WTC11 (cell line): ENCODE measurements at regions not wholly inside any gene's neighbourhood (a gene's known extent, or its start where the extent isn't known, plus 50 kb on each side); places are given as distances from the start of the nearest gene placed in this dataset.

ENCODE experiments used
- ATAC-seq: fragments of 200-7000 bp; cut with Tn5 transposase; 2 replicates; pipeline ENCODE4 v1.10.0; 2021; ENCODE audit warnings: mild to moderate bottlenecking, moderate library complexity
- CTCF ChIA-PET: fragments of 300-600 bp; sonication (Branson Sonifier 250); formaldehyde crosslinking; loops from one replicate; lab custom pipeline; 2021; ENCODE audit warnings: antibody characterized with exemption; lab: Charles Lee
- POLR2A ChIA-PET: fragments of 350-600 bp; sonication (Branson Sonifier 250); formaldehyde crosslinking; loops from one replicate; lab custom pipeline; 2021; ENCODE audit warnings: antibody characterized with exemption; lab: Charles Lee
- DNase-seq: peaks from one replicate; pipeline ENCODE4 v3.0.0; 2021; ENCODE audit warnings: low spot score
- H3K27ac Mint-ChIP-seq: 2 replicates; pipeline ENCODE4 v1.8.0; 2021; ENCODE audit warnings: mixed read lengths
- H3K27me3 Mint-ChIP-seq: 2 replicates; pipeline ENCODE4 v1.8.0; 2021; ENCODE audit warnings: low read depth, mild to moderate bottlenecking, moderate library complexity, mixed read lengths
- H3K36me3 Mint-ChIP-seq: 2 replicates; pipeline ENCODE4 v1.8.0; 2021; ENCODE audit warnings: mixed read lengths
- H3K4me1 Mint-ChIP-seq: 2 replicates; pipeline ENCODE4 v1.8.0; 2022; ENCODE audit warnings: mixed read lengths
- H3K4me3 Mint-ChIP-seq: 2 replicates; pipeline ENCODE4 v1.8.0; 2021; ENCODE audit warnings: mild to moderate bottlenecking, moderate library complexity, mixed read lengths
- H3K9me3 Mint-ChIP-seq: 2 replicates; pipeline ENCODE4 v1.8.0; 2021; ENCODE audit warnings: mixed read lengths
- ATF6 ChIP-seq: sonication (generic); formaldehyde crosslinking; IDR thresholded peaks from 2 replicates; pipeline ENCODE4 v1.8.1; 2023; ENCODE audit warnings: mild to moderate bottlenecking, missing genetic modification reagents
- CBFB ChIP-seq: sonication (generic); formaldehyde crosslinking; IDR thresholded peaks from 2 replicates; pipeline ENCODE4 v1.8.1; 2022; ENCODE audit warnings: mild to moderate bottlenecking, low read depth, missing genetic modification reagents
- CDX4 ChIP-seq: fragments of 250-450 bp; sonication (Bioruptor Pico); IDR thresholded peaks from 2 replicates; pipeline ENCODE4 v1.9.0; 2021; ENCODE audit warnings: moderate library complexity, mild to moderate bottlenecking, inconsistent platforms, borderline replicate concordance
- E2F5 ChIP-seq: sonication (generic); formaldehyde crosslinking; IDR thresholded peaks from 2 replicates; pipeline ENCODE4 v1.8.1; 2022; ENCODE audit warnings: mild to moderate bottlenecking, moderate library complexity, missing genetic modification reagents
- ESRRA ChIP-seq: sonication (generic); formaldehyde crosslinking; IDR thresholded peaks from 2 replicates; pipeline ENCODE4 v1.8.1; 2022; ENCODE audit warnings: mild to moderate bottlenecking, missing genetic modification reagents, borderline replicate concordance
- GABPB1 ChIP-seq: sonication (generic); formaldehyde crosslinking; IDR thresholded peaks from 2 replicates; pipeline ENCODE4 v1.8.1; 2023; ENCODE audit warnings: mild to moderate bottlenecking, missing genetic modification reagents
- JUN ChIP-seq: sonication (generic); formaldehyde crosslinking; IDR thresholded peaks from 2 replicates; pipeline ENCODE4 v1.8.0; 2023; ENCODE audit warnings: mild to moderate bottlenecking, missing genetic modification reagents
- KAT7 ChIP-seq: sonication (generic); formaldehyde crosslinking; IDR thresholded peaks from 2 replicates; pipeline ENCODE4 v1.8.1; 2023; ENCODE audit warnings: missing genetic modification reagents, mild to moderate bottlenecking, borderline replicate concordance
- NFE2L1 ChIP-seq: sonication (generic); formaldehyde crosslinking; IDR thresholded peaks from 2 replicates; pipeline ENCODE4 v1.8.1; 2023; ENCODE audit warnings: missing genetic modification reagents
- SMAD4 ChIP-seq: sonication (generic); formaldehyde crosslinking; IDR thresholded peaks from 2 replicates; pipeline ENCODE4 v1.8.0; 2022; ENCODE audit warnings: mild to moderate bottlenecking, missing genetic modification reagents
- TCF7 ChIP-seq: sonication (generic); formaldehyde crosslinking; IDR thresholded peaks from 2 replicates; pipeline ENCODE4 v1.8.0; 2022; ENCODE audit warnings: mild to moderate bottlenecking, low read depth, missing genetic modification reagents, moderate library complexity
- TP53 ChIP-seq: sonication (generic); formaldehyde crosslinking; IDR thresholded peaks from 2 replicates; pipeline ENCODE4 v1.8.1; 2023; ENCODE audit warnings: mild to moderate bottlenecking, missing genetic modification reagents
- ZBTB21 ChIP-seq: sonication (generic); formaldehyde crosslinking; IDR thresholded peaks from 2 replicates; pipeline ENCODE4 v1.8.1; 2023; ENCODE audit warnings: mild to moderate bottlenecking, missing genetic modification reagents, borderline replicate concordance
- ZNF219 ChIP-seq: sonication (generic); formaldehyde crosslinking; IDR thresholded peaks from 2 replicates; pipeline ENCODE4 v1.8.0; 2023; ENCODE audit warnings: missing genetic modification reagents, mild to moderate bottlenecking, borderline replicate concordance
- ZNF317 ChIP-seq: sonication (generic); formaldehyde crosslinking; IDR thresholded peaks from 2 replicates; pipeline ENCODE4 v1.8.1; 2023; ENCODE audit warnings: low read depth, mild to moderate bottlenecking, moderate library complexity, missing genetic modification reagents, borderline replicate concordance
- ZNF396 ChIP-seq: fragments of 250-450 bp; sonication (Bioruptor Pico); IDR thresholded peaks from 2 replicates; pipeline ENCODE4 v1.8.0; 2021; ENCODE audit warnings: mild to moderate bottlenecking, moderate library complexity, borderline replicate concordance
- ZNF416 ChIP-seq: fragments of 250-450 bp; sonication (Bioruptor Pico); IDR thresholded peaks from 2 replicates; pipeline ENCODE4 v1.9.0; 2021; ENCODE audit warnings: mild to moderate bottlenecking, inconsistent platforms
- ZSCAN18 ChIP-seq: fragments of 250-450 bp; sonication (Bioruptor Pico); IDR thresholded peaks from 2 replicates; pipeline ENCODE4 v2.1.2; 2022; ENCODE audit warnings: mild to moderate bottlenecking, moderate library complexity
- TF ChIP-seq, protein P1 (sequence below): fragments of 250-450 bp; sonication (Bioruptor Pico); IDR thresholded peaks from 2 replicates; pipeline ENCODE4 v1.9.0; 2021; ENCODE audit warnings: mild to moderate bottlenecking

DNA sequence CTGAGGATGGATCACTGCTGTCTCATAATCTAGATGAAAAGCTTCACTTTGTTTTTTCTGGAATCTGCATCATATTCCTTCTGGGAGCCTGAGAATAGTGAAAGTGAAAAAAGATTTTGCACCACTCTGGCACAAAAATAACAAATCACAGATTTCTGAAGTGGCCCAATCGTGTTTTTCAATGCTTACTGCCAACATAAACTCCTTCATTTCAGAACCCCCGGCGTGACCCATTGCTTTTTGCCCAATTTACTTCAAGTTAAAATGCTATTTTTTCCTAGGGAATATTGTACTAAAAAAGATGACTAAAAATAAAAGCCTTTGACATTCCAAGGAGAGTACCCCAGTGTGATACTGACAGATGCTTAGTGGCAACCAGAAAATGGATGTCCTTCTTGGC, 53.7 kb upstream of the ANK3 start:
- ChIA-PET CTCF (interaction anchor here (0.9 kb wide), 1 partner anchor 328 kb away, joined by 3 read pairs; no protein-coding TSS in a partner anchor), POLR2A (no interaction called here)
- TF ChIP-seq CBFB (CRISPR knock-in tag) (no peak), GABPB1 (CRISPR knock-in tag) (no peak), ZNF396 (CRISPR knock-in tag) (no peak), TCF7 (CRISPR knock-in tag) (no peak), ZBTB21 (CRISPR knock-in tag) (no peak)
- Mint-ChIP-seq H3K4me1 (peaks cover 23% of the 10 kb centered on the region), H3K4me3 (no peak overlapping the region), H3K27me3 (no peaks in the 10 kb centered on the region), H3K27ac (no peak overlapping the region), H3K9me3 (no peaks in the 10 kb centered on the region), H3K36me3 (no peaks in the 10 kb centered on the region)
- DNase-seq (no peak), ATAC-seq (no peak)

DNA sequence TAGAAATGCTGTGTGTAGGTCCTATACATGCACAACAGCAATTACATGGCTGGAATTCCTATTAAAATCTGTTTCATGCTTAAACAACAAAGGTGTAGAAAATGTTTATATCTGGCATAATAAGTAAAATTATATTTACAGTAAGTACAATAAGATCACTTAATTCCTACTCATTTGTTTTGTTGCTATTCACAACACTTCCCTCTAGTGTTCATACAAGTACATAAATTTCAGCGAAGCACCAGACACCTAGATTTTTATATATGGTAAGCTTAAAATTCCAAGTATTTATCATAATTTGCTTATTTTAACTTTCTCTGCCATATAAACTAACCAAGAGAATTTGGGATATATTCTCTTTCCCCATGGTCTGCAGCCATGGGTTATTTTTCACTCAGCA, 51.8 kb upstream of the ANK3 start:
- H3K4me3 Mint-ChIP-seq = no peak overlapping the region
- ATAC-seq = no peak
- H3K9me3 Mint-ChIP-seq = no peaks in the 10 kb centered on the region
- peaks cover 17% of the 10 kb centered on the region for H3K4me1 Mint-ChIP-seq
- CTCF ChIA-PET = interaction anchor here (0.6 to 1.0 kb wide), 3 partner anchors 163 to 233 kb away, joined by 3 read pairs; no protein-coding TSS in a partner anchor
- no peak for DNase-seq
- POLR2A ChIA-PET = no interaction called here
- H3K36me3 Mint-ChIP-seq = no peaks in the 10 kb centered on the region
- TF ChIP-seq NFE2L1 (CRISPR knock-in tag) (no peak), CBFB (CRISPR knock-in tag) (no peak), ESRRA (CRISPR knock-in tag) (no peak), ZNF317 (CRISPR knock-in tag) (no peak)
- no peak overlapping the region for H3K27ac Mint-ChIP-seq
- H3K27me3 Mint-ChIP-seq = no peaks in the 10 kb centered on the region

GRCh38 chr10:60439641-60440040, 50.0 kb upstream of the ANK3 start:
- H3K4me3 Mint-ChIP-seq = no peak overlapping the region
- H3K4me1 Mint-ChIP-seq = peaks cover 6% of the 10 kb centered on the region; the same call in 1 of the 2 replicates
- ChIA-PET CTCF (interaction anchor here (1.3 kb wide), 1 partner anchor 202 kb away, joined by 3 read pairs; no protein-coding TSS in a partner anchor), POLR2A (no interaction called here)
- ATAC-seq = no peak
- DNase-seq = no peak
- H3K27ac Mint-ChIP-seq = no peak overlapping the region
- TF ChIP-seq TP53 (CRISPR knock-in tag) (no peak), ZSCAN18 (no peak), JUN (no peak), ZNF219 (CRISPR knock-in tag) (no peak), CDX4 (CRISPR knock-in tag) (no peak), KAT7 (CRISPR knock-in tag) (no peak), ATF6 (CRISPR knock-in tag) (no peak), TCF7 (CRISPR knock-in tag) (no peak), SMAD4 (CRISPR knock-in tag) (no peak), ZBTB21 (CRISPR knock-in tag) (no peak), ZNF416 (CRISPR knock-in tag) (no peak), E2F5 (CRISPR knock-in tag) (no peak)
- TF ChIP-seq, protein P1, sequence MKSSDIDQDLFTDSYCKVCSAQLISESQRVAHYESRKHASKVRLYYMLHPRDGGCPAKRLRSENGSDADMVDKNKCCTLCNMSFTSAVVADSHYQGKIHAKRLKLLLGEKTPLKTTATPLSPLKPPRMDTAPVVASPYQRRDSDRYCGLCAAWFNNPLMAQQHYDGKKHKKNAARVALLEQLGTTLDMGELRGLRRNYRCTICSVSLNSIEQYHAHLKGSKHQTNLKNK (CRISPR knock-in tag) = no peak
- H3K9me3 Mint-ChIP-seq = no peaks in the 10 kb centered on the region
- H3K36me3 Mint-ChIP-seq = no peaks in the 10 kb centered on the region
- no peaks in the 10 kb centered on the region for H3K27me3 Mint-ChIP-seq
